ENCODE measurements at regions not wholly inside any gene's neighbourhood (a gene's known extent, or its start where the extent isn't known, plus 50 kb on each side); places are given as distances from the start of the nearest gene placed in this dataset.

GRCh38 chr13:107865318-107865575 lies 350.1 kb downstream of the LIG4 start:
- no peaks in the 10 kb centered on the region for H3K9me2 ChIP-seq (replicated peaks; ENCODE audit: low read length)
- ChIA-PET POLR2A (ENCODE audit: unreplicated experiment) (interaction anchor here (0.6 kb wide), 1 partner anchor 47 kb away, joined by 3 read pairs; no protein-coding TSS in a partner anchor), CTCF (interaction anchor here (0.6 to 1.2 kb wide), 2 partner anchors 29 to 404 kb away, joined by 3 to 4 read pairs; no protein-coding TSS in a partner anchor)
- ATAC-seq (no peak), DNase-seq (no peak)
- no peak overlapping the region for H3K27ac ChIP-seq (ENCODE audit: low read length)
- no peaks in the 10 kb centered on the region for H3K9me3 ChIP-seq (ENCODE audit: low read length)
- peaks cover 24% of the 10 kb centered on the region for H3K79me2 ChIP-seq (ENCODE audit: low read length)
- BruUV-seq (replicated peaks), result TSS peak; percentile 20
- H3K4me1 ChIP-seq (ENCODE audit: insufficient read depth, low read length), result peaks cover 10% of the 10 kb centered on the region; the same call in 1 of the 2 replicates
- peaks cover 3% of the 10 kb centered on the region; the same call in 1 of the 2 replicates for H4K20me1 ChIP-seq (ENCODE audit: low read length)
- H3K27me3 ChIP-seq (ENCODE audit: low read length), result no peaks in the 10 kb centered on the region
- peak overlapping the region; percentile 97 for H3K4me3 ChIP-seq (ENCODE audit: low read length)
- no peak overlapping the region for H2AFZ ChIP-seq (ENCODE audit: low read length)
- peak overlapping the region; percentile 98 for H3K4me2 ChIP-seq (ENCODE audit: low read length)
- no peak overlapping the region for H3K9ac ChIP-seq (ENCODE audit: low read length)
- no peaks in the 10 kb centered on the region for H3K36me3 ChIP-seq (ENCODE audit: low read depth, low read length)
- TF ChIP-seq CTCF (conservative IDR thresholded peaks at IDR 0.05; ENCODE audit: low read depth, low read length), result no peak
- TF ChIP-seq EZH2phosphoT487 (IDR thresholded peaks at IDR 0.05; ENCODE audit: borderline replicate concordance, low read length), result no peak
- TF ChIP-seq EZH2 (IDR thresholded peaks at IDR 0.05; ENCODE audit: low read length, unreplicated experiment), result no peak
- intact Hi-C loops (cut with micrococcal nuclease), result loop anchor here (1.0 to 10.0 kb wide), 6 partner anchors 66 to 492 kb away; partner anchors contain the start of genes ABHD13 and LIG4
- no peaks in the 10 kb centered on the region for H3F3A ChIP-seq (ENCODE audit: low read length, unreplicated experiment)

DNA sequence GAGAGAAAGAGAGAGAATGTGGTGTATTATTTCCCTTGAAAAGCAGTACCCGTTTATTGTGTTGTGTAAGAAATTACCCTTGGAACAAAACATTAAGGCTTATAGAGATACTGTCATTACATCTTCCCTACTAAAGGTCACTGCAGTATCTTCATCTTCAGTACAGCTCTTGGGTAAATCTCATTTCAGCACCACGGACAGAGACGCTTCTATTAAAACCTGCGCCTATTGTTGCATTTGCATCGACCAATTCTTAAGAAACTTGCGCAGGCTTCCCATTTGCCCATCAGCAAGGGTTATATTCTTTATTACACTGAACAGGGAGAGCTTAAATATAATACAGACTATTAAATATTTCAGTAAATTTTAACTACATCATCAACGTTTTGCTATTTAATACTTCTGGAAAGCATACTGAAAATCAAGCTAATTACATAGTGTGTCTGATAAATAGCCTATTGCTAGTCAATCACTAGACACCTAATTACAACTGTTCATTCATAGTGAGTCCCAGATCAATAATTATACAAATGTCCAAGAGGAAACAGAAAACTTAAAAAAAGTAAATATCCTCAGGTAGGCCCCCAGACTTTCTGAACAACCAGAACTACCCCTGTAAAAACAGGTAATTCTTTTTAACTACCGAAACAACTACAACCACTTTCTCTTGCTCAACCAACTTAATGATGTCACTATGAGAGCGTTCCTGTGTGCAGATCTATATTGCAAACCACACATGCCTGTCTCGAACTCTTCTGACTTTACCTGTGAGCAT lies 350.6 kb downstream of the LIG4 start:
- BruUV-seq (replicated peaks), result no TSS peak
- Histone ChIP-seq H3K27ac (ENCODE audit: low read length) (no peak overlapping the region), H3K9me2 (replicated peaks; ENCODE audit: low read length) (no peaks in the 10 kb centered on the region), H4K20me1 (ENCODE audit: low read length) (peaks cover 3% of the 10 kb centered on the region; the same call in 1 of the 2 replicates), H3K36me3 (ENCODE audit: low read depth, low read length) (no peaks in the 10 kb centered on the region), H3K4me2 (ENCODE audit: low read length) (peak overlapping the region; percentile 98), H3K27me3 (ENCODE audit: low read length) (no peaks in the 10 kb centered on the region), H3K4me3 (ENCODE audit: low read length) (peak overlapping the region; percentile 97), H3K9ac (ENCODE audit: low read length) (no peak overlapping the region), H2AFZ (ENCODE audit: low read length) (no peak overlapping the region), H3K4me1 (ENCODE audit: insufficient read depth, low read length) (peaks cover 5% of the 10 kb centered on the region; the same call in 1 of the 2 replicates), H3F3A (ENCODE audit: low read length, unreplicated experiment) (no peaks in the 10 kb centered on the region), H3K79me2 (ENCODE audit: low read length) (peaks cover 24% of the 10 kb centered on the region), H3K9me3 (ENCODE audit: low read length) (no peaks in the 10 kb centered on the region)
- ATAC-seq (no peak), DNase-seq (peak; percentile 82)
- intact Hi-C loops (cut with micrococcal nuclease), result loop anchor here (1.0 to 10.0 kb wide), 6 partner anchors 66 to 491 kb away; partner anchors contain the start of genes ABHD13 and LIG4
- POLR2A ChIA-PET (ENCODE audit: unreplicated experiment), result interaction anchor here (0.6 kb wide), 1 partner anchor 46 kb away, joined by 3 read pairs; no protein-coding TSS in a partner anchor
- CTCF ChIA-PET, result interaction anchor here (0.6 to 1.2 kb wide), 2 partner anchors 28 to 403 kb away, joined by 3 to 4 read pairs; no protein-coding TSS in a partner anchor
- TF ChIP-seq CTCF (conservative IDR thresholded peaks at IDR 0.05; ENCODE audit: low read depth, low read length) (no peak), EZH2phosphoT487 (IDR thresholded peaks at IDR 0.05; ENCODE audit: borderline replicate concordance, low read length) (no peak), EZH2 (IDR thresholded peaks at IDR 0.05; ENCODE audit: low read length, unreplicated experiment) (no peak)

DNA sequence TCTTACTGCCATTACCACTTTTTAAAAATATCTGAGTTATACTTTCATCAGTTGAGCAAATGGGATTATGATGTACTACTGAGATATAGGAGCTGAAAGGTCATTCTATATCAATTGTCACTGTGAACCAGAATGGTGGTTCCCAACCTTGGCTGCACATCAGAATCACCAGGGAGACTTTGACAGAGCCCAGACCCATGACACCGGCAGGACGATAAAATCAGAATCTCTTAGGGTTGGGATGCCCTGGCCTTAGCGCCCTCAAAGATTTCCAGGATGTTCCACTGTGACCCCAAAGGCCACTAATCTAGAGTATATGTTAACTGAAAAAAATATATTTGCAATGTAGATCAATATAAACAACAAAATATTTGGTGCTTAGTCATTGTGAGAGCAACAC lies 355.1 kb downstream of the LIG4 start:
- H3K27ac ChIP-seq (ENCODE audit: low read length), result no peak overlapping the region
- H3K79me2 ChIP-seq (ENCODE audit: low read length), result peaks cover 24% of the 10 kb centered on the region
- no peaks in the 10 kb centered on the region for H3F3A ChIP-seq (ENCODE audit: low read length, unreplicated experiment)
- intact Hi-C loops (cut with micrococcal nuclease), result loop anchor here (10.0 kb wide), 1 partner anchor 355 kb away; the partner anchor contains the start of genes ABHD13 and LIG4
- ATAC-seq, result no peak
- ChIA-PET POLR2A (ENCODE audit: unreplicated experiment) (no interaction called here), CTCF (no interaction called here)
- BruUV-seq (replicated peaks), result no TSS peak
- no peaks in the 10 kb centered on the region for H3K9me3 ChIP-seq (ENCODE audit: low read length)
- H2AFZ ChIP-seq (ENCODE audit: low read length), result no peak overlapping the region
- no peak for TF ChIP-seq CTCF (conservative IDR thresholded peaks at IDR 0.05; ENCODE audit: low read depth, low read length)
- H3K9me2 ChIP-seq (replicated peaks; ENCODE audit: low read length), result no peaks in the 10 kb centered on the region; the same call in 1 of the 2 replicates
- no peaks in the 10 kb centered on the region for H3K36me3 ChIP-seq (ENCODE audit: low read depth, low read length)
- H3K4me3 ChIP-seq (ENCODE audit: low read length), result no peak overlapping the region
- no peaks in the 10 kb centered on the region for H3K4me1 ChIP-seq (ENCODE audit: insufficient read depth, low read length)
- no peak overlapping the region for H3K9ac ChIP-seq (ENCODE audit: low read length)
- no peaks in the 10 kb centered on the region for H3K27me3 ChIP-seq (ENCODE audit: low read length)
- no peak overlapping the region for H3K4me2 ChIP-seq (ENCODE audit: low read length)
- peaks cover 3% of the 10 kb centered on the region; the same call in 1 of the 2 replicates for H4K20me1 ChIP-seq (ENCODE audit: low read length)
- DNase-seq, result no peak

Data from PC-3 (cell line).